T-cell (primary cell): ENCODE measurements at regions not wholly inside any gene's neighbourhood (a gene's known extent, or its start where the extent isn't known, plus 50 kb on each side); places are given as distances from the start of the nearest gene placed in this dataset.
"Not testable (repeated sequence)": the region's sequence is repeated elsewhere in the genome, so short reads cannot be mapped to it uniquely, and the experiment has no call there.

Source experiments
- ATAC-seq, 4 experiments: fragments of 200-7000 bp in 3 of 4; fragments of 150-1000 bp in 1 of 4; cut with Tn5 transposase; replicated peaks in 1 of 4; 1 replicate in 3 of 4; 2 replicates in 1 of 4; pipeline ENCODE4 v1.10.0; 2021; ENCODE audit warnings: moderate library complexity in 3 of 4, mild to moderate bottlenecking in 2 of 4, moderate number of reproducible peaks in 1 of 4
- CTCF ChIA-PET, 2 donors: fragments of 300-600 bp; sonication (Branson Sonifier 250); formaldehyde crosslinking; loops; one replicate each; lab custom pipeline; 2022; ENCODE audit warnings: antibody characterized with exemption in 2 of 2; lab: Charles Lee
- POLR2A ChIA-PET, 2 donors: fragments of 300-600 bp; sonication (Branson Sonifier 250); formaldehyde crosslinking; loops; one replicate each; lab custom pipeline; 2022; ENCODE audit warnings: antibody characterized with exemption in 2 of 2; lab: Charles Lee
- DNase-seq, 35 experiments: peaks; one replicate each; pipeline versions ENCODE4 v3.0.0 to v3.0.0-alpha.2; 2013 to 2023
- H3K27ac ChIP-seq: one replicate; pipeline ENCODE4 v1.5.1; 2013; ENCODE audit warnings: low read length
- H3K27me3 ChIP-seq, 2 experiments: replicated peaks in 1 of 2; 1 replicate in 1 of 2; 2 replicates in 1 of 2; pipeline versions ENCODE4 v1.6.1 to v1.7.0; 2013; ENCODE audit warnings: low read length in 1 of 2, mixed read lengths in 1 of 2; ENCODE audit not compliant: control insufficient read depth in 2 of 2, insufficient read depth in 2 of 2; ENCODE audit errors: extremely low read depth in 1 of 2
- H3K36me3 ChIP-seq, 2 donors: 1 replicate in 1 of 2; 2 replicates in 1 of 2; pipeline versions ENCODE4 v1.6.1 to v1.7.0; 2013; ENCODE audit warnings: low read length in 1 of 2; ENCODE audit not compliant: control insufficient read depth in 2 of 2, insufficient read depth in 1 of 2; ENCODE audit errors: extremely low read depth in 1 of 2
- H3K4me1 ChIP-seq, 2 experiments: 1 replicate in 1 of 2; 2 replicates in 1 of 2; pipeline versions ENCODE4 v1.6.1 to v1.7.0; 2013; ENCODE audit warnings: low read length in 2 of 2, mixed read lengths in 1 of 2; ENCODE audit not compliant: insufficient read depth in 2 of 2, control insufficient read depth in 1 of 2; ENCODE audit errors: extremely low read depth in 1 of 2
- H3K4me3 ChIP-seq, 2 donors: 1 replicate in 1 of 2; 2 replicates in 1 of 2; pipeline versions ENCODE4 v1.5.1 to v1.7.0; 2013; ENCODE audit warnings: mild to moderate bottlenecking in 2 of 2, low read length in 1 of 2, moderate library complexity in 1 of 2; ENCODE audit not compliant: control insufficient read depth in 1 of 2; ENCODE audit errors: extremely low read depth in 1 of 2
- H3K9me3 ChIP-seq: 2 replicates; pipeline ENCODE4 v1.7.0; 2013
- H3K27ac Mint-ChIP-seq, 2 donors: one replicate each; pipeline ENCODE4 v1.8.0; 2020 to 2021; ENCODE audit warnings: mild to moderate bottlenecking in 2 of 2, mixed read lengths in 2 of 2
- H3K27me3 Mint-ChIP-seq, 2 donors: one replicate each; pipeline ENCODE4 v1.8.0; 2021 to 2022; ENCODE audit warnings: mixed read lengths in 2 of 2
- H3K36me3 Mint-ChIP-seq: one replicate; pipeline ENCODE4 v1.8.0; 2021; ENCODE audit warnings: mixed read lengths
- H3K4me1 Mint-ChIP-seq, 3 donors: one replicate each; pipeline ENCODE4 v1.8.0; 2020 to 2022; ENCODE audit warnings: mixed read lengths in 3 of 3, mild to moderate bottlenecking in 1 of 3
- H3K4me3 Mint-ChIP-seq, 3 donors: one replicate each; pipeline ENCODE4 v1.8.0; 2020 to 2022; ENCODE audit warnings: mild to moderate bottlenecking in 3 of 3, mixed read lengths in 3 of 3, moderate library complexity in 3 of 3
- H3K9me3 Mint-ChIP-seq, 3 donors: one replicate each; pipeline ENCODE4 v1.8.0; 2020 to 2022; ENCODE audit warnings: mixed read lengths in 3 of 3
- WGBS: methylation state at CpG from one replicate; pipeline ENCODE4 v1.1.5; 2013; ENCODE audit warnings: missing lambda C conversion rate; ENCODE audit not compliant: insufficient coverage; 5-methylcytosine and 5-hydroxymethylcytosine counted together

DNA sequence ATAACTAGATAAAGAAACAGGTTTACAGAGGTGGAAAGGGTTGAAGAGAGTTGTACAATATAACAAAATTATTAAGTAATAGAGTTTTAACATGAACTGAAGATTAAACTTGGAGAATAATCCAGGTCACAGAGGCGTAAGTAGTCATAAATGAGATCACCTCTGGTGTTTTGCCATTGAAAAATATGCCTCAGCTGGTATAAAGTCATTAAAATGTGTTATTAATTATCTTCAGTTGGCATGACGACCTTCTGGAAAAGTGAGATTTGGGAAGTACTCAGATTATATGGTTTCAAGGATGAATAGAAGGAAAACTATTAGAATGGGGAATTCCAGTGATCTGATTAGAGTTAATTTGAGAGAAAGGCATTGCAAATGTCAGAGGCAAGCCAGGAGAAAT, 237.5 kb upstream of the ANXA10 start:
- Mint-ChIP-seq H3K36me3 (no peaks in the 10 kb centered on the region), H3K4me1 (no peaks in the 10 kb centered on the region), H3K9me3 (peaks cover 0 to 4% (median 4%) of the 10 kb centered on the region in 3 donors), H3K27me3 (no peaks in the 10 kb centered on the region), H3K4me3 (no peak overlapping the region), H3K27ac (no peak overlapping the region)
- ATAC-seq (no peak), DNase-seq (no peak)
- H3K27ac ChIP-seq: no peak overlapping the region
- 63% methylated on average over 2 of the region's 2 CpGs for WGBS
- ChIA-PET POLR2A (no interaction called here), CTCF (no interaction called here)
- H3K36me3 ChIP-seq: no peaks in the 10 kb centered on the region
- H3K4me1 ChIP-seq: no peaks in the 10 kb centered on the region
- H3K27me3 ChIP-seq: no peaks in the 10 kb centered on the region
- H3K4me3 ChIP-seq: no peak overlapping the region
- no peaks in the 10 kb centered on the region for H3K9me3 ChIP-seq

DNA sequence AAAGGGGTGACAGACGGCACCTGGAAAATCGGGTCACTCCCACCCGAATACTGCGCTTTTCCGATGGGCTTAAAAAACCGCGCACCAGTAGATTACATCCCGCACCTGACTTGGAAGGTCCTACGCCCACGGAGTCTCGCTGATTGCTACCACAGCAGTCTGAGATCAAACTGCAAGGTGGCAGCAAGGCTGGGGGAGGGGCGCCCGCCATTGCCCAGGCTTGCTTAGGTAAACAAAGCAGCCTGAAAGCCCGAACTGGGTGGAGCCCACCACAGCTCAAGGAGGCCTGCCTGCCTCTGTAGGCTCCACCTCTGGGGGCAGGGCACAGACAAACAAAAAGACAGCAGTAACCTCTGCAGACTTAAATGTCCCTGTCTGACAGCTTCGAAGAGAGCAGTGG, 234.2 kb upstream of the ANXA10 start:
- WGBS: 91% methylated on average over 11 of the region's 15 CpGs
- H3K4me1 Mint-ChIP-seq, H3K27ac Mint-ChIP-seq, H3K9me3 Mint-ChIP-seq, DNase-seq, H3K4me3 ChIP-seq, H3K9me3 ChIP-seq, H3K27me3 ChIP-seq, CTCF ChIA-PET, H3K36me3 Mint-ChIP-seq, H3K4me3 Mint-ChIP-seq, H3K27me3 Mint-ChIP-seq, ATAC-seq, H3K36me3 ChIP-seq, POLR2A ChIA-PET, H3K4me1 ChIP-seq, H3K27ac ChIP-seq: not testable (repeated sequence)

DNA sequence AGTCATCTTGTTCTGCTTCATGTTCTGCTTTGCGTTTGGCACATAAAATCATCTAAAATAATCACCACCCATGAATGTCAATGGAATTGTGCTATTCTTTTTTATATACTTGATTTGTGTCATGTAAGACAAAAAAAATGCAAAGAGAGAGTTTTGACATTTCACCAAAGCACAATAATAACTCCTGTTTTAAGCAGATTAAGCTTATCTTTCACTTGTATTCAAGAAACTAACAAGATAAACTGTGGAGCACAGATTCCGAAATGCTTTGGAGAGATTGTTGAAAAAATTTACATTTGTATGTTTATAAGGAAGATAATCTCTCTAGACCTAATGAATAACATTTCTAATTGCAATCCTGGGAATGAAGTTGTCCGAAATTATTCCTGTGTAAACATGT, 225.1 kb upstream of the ANXA10 start:
- H3K9me3 Mint-ChIP-seq: no peaks in the 10 kb centered on the region
- WGBS: no CpG with 5 or more reads among the region's 3 CpGs

DNA sequence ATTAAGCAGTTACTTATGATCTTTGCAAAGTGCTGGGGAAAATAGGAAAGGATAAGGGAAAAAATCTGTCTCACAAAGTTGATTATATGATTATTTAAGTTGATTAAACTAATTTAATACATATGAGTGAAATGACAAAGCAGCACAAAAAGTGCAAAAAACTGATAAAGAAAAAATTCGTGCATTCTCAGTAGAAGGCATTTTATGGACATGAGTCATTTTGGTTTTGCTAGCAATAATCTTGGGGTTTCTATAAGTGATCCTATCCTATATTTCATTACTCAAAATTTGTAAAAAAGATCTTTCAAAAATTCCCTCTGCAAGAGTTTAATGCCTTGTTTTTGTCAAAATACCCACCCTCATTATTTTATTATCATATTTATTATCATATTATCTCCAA, 224.2 kb upstream of the ANXA10 start:
- H3K4me1 Mint-ChIP-seq: no peaks in the 10 kb centered on the region
- Histone ChIP-seq H3K27me3 (no peaks in the 10 kb centered on the region), H3K4me3 (no peak overlapping the region), H3K36me3 (no peaks in the 10 kb centered on the region), H3K9me3 (no peaks in the 10 kb centered on the region), H3K4me1 (no peaks in the 10 kb centered on the region), H3K27ac (no peak overlapping the region)
- H3K36me3 Mint-ChIP-seq: no peaks in the 10 kb centered on the region
- H3K9me3 Mint-ChIP-seq: no peaks in the 10 kb centered on the region
- H3K27me3 Mint-ChIP-seq: no peaks in the 10 kb centered on the region
- H3K27ac Mint-ChIP-seq: no peak overlapping the region
- H3K4me3 Mint-ChIP-seq: no peak overlapping the region
- DNase-seq (no peak), ATAC-seq (no peak)
- CTCF ChIA-PET: no interaction called here
- POLR2A ChIA-PET: no interaction called here
- no CpG with 5 or more reads among the region's 1 CpG for WGBS

More for the DNA sequence above, 225.1 kb upstream of the ANXA10 start:
- Histone ChIP-seq H3K4me1 (no peaks in the 10 kb centered on the region), H3K4me3 (no peak overlapping the region), H3K9me3 (no peaks in the 10 kb centered on the region), H3K27ac (no peak overlapping the region), H3K27me3 (no peaks in the 10 kb centered on the region), H3K36me3 (no peaks in the 10 kb centered on the region)
- Mint-ChIP-seq H3K27me3 (no peaks in the 10 kb centered on the region), H3K27ac (no peak overlapping the region), H3K4me1 (no peaks in the 10 kb centered on the region), H3K36me3 (no peaks in the 10 kb centered on the region), H3K4me3 (no peak overlapping the region)
- no peak for DNase-seq
- no peak for ATAC-seq
- ChIA-PET POLR2A (no interaction called here), CTCF (no interaction called here)

DNA sequence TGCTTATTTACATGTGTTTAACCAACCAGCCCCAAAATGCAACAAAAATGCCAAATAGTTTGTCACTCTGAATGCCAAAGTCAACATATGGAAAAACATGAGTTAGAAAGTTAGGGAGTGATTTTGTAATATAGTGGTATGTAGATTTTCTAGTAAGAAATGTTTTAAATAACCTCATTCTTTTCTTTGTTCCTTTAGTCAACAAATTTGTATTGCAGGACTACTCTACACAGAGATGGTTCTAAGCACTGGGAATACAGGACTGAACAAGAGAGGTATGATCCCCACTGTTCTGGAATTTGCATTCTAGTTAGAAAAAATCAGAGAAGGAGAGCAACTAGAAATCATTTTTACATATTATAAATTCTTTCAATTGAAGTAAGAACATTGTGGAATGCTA, 218.8 kb upstream of the ANXA10 start:
- Mint-ChIP-seq H3K4me1 (no peaks in the 10 kb centered on the region), H3K27ac (no peak overlapping the region), H3K36me3 (no peaks in the 10 kb centered on the region), H3K9me3 (peaks cover 0 to 3% (median 0%) of the 10 kb centered on the region in 3 donors), H3K27me3 (no peaks in the 10 kb centered on the region), H3K4me3 (no peak overlapping the region)
- Histone ChIP-seq H3K27ac (no peak overlapping the region), H3K9me3 (no peaks in the 10 kb centered on the region), H3K4me1 (no peaks in the 10 kb centered on the region), H3K27me3 (no peaks in the 10 kb centered on the region), H3K4me3 (no peak overlapping the region), H3K36me3 (no peaks in the 10 kb centered on the region)
- POLR2A ChIA-PET: no interaction called here
- no peak for ATAC-seq
- CTCF ChIA-PET: no interaction called here
- DNase-seq: no peak

DNA sequence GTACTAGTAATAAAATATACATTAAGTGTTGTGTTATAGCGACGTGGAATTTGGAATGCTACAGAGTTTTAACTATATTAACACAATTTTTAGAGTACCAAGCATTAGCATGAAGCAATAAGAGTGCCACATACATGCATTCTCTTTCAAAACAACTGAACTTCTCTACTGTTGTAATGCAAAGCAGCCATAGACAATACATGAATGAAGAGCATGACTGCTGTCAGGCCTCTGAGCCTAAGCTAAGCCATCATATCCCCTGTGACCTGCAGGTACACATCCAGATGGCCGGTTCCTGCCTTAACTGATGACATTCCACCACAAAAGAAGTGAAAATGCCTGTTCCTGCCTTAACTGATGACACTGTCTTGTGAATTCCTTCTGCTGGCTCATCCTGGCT, 216.2 kb upstream of the ANXA10 start:
- H3K36me3 ChIP-seq, H3K36me3 Mint-ChIP-seq, H3K27me3 Mint-ChIP-seq, H3K4me3 ChIP-seq, DNase-seq, H3K4me1 ChIP-seq, H3K4me1 Mint-ChIP-seq, H3K27me3 ChIP-seq, CTCF ChIA-PET, H3K27ac ChIP-seq, H3K4me3 Mint-ChIP-seq, POLR2A ChIA-PET, H3K27ac Mint-ChIP-seq, H3K9me3 ChIP-seq, ATAC-seq: not testable (repeated sequence)
- H3K9me3 Mint-ChIP-seq: peaks cover 0 to 12% (median 7%) of the 10 kb centered on the region in 3 donors
- WGBS: no CpG with 5 or more reads among the region's 3 CpGs

DNA sequence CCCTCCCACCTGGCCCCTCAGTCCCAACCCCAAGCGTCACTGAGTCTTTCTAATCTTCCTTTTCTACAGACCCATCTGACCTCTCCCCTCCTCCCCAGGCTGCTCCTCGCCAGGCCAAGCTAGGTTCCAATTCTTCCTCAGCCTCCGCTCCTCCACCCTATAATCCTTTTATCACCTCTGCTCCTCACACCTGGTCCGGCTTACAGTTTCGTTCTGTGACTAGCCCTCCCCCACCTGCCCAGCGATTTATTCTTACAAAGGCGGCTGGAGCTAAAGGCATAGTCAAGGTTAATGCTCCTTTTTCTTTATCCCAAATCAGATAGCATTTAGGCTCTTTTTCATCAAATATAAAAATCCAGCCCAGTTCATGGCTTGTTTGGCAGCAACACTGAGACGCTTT, 214.5 kb upstream of the ANXA10 start:
- H3K9me3 ChIP-seq, H3K36me3 Mint-ChIP-seq, H3K27ac ChIP-seq, H3K27me3 ChIP-seq, H3K27me3 Mint-ChIP-seq, POLR2A ChIA-PET, H3K4me1 Mint-ChIP-seq, ATAC-seq, H3K36me3 ChIP-seq, H3K4me3 Mint-ChIP-seq, H3K27ac Mint-ChIP-seq, H3K4me1 ChIP-seq, DNase-seq, CTCF ChIA-PET, H3K4me3 ChIP-seq: not testable (repeated sequence)
- 80% methylated on average over 7 of the region's 8 CpGs for WGBS
- peaks cover 0 to 12% (median 7%) of the 10 kb centered on the region in 3 donors for H3K9me3 Mint-ChIP-seq
